ENCODE measurements at regions not wholly inside any gene's neighbourhood (a gene's known extent, or its start where the extent isn't known, plus 50 kb on each side); places are given as distances from the start of the nearest gene placed in this dataset.
A peak's percentile ranks its signal among the peaks of the same experiment; 100 is the strongest.

DNA sequence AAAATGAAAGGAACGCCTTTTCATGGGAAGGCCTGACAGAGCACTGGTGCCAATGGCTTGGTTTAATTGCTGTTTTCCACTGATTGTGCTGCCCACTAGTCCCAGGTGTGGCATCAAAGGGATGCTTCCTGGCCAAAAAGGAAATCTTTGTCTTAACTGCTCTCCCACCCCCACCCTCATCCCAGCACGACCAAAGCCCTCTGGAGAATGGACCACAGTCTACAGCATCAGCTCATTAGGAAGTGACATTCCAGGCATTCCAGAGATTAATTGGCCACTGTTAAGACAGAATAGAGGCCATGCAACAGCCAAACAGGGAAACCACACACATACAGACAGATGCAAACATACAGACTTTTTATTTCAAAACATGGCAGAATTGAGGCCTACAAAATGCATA, 143.2 kb downstream of the LHFPL1 start:
- H3K4me1 Mint-ChIP-seq (ENCODE audit: insufficient read depth, unreplicated experiment): no peaks in the 10 kb centered on the region
- DNase-seq (ENCODE audit: unreplicated experiment): no peak
- no peak overlapping the region for H3K4me3 Mint-ChIP-seq (ENCODE audit: unreplicated experiment)
- intact Hi-C loops (cut with micrococcal nuclease): no loop called here
- peaks cover 88% of the 10 kb centered on the region for H3K27me3 Mint-ChIP-seq (ENCODE audit: insufficient read depth, unreplicated experiment)
- H3K27ac Mint-ChIP-seq (ENCODE audit: low read depth, unreplicated experiment): no peak overlapping the region
- POLR2A ChIA-PET: no interaction called here
- BruUV-seq (replicated peaks): no TSS peak
- H3K36me3 Mint-ChIP-seq (ENCODE audit: insufficient read depth, unreplicated experiment): no peaks in the 10 kb centered on the region
- TF ChIP-seq, protein P1, sequence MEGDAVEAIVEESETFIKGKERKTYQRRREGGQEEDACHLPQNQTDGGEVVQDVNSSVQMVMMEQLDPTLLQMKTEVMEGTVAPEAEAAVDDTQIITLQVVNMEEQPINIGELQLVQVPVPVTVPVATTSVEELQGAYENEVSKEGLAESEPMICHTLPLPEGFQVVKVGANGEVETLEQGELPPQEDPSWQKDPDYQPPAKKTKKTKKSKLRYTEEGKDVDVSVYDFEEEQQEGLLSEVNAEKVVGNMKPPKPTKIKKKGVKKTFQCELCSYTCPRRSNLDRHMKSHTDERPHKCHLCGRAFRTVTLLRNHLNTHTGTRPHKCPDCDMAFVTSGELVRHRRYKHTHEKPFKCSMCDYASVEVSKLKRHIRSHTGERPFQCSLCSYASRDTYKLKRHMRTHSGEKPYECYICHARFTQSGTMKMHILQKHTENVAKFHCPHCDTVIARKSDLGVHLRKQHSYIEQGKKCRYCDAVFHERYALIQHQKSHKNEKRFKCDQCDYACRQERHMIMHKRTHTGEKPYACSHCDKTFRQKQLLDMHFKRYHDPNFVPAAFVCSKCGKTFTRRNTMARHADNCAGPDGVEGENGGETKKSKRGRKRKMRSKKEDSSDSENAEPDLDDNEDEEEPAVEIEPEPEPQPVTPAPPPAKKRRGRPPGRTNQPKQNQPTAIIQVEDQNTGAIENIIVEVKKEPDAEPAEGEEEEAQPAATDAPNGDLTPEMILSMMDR (IDR thresholded peaks at IDR 0.05; ENCODE audit: unreplicated experiment): no peak
- no peaks in the 10 kb centered on the region for H3K9me3 Mint-ChIP-seq (ENCODE audit: unreplicated experiment)
- CTCF ChIA-PET: no interaction called here

DNA sequence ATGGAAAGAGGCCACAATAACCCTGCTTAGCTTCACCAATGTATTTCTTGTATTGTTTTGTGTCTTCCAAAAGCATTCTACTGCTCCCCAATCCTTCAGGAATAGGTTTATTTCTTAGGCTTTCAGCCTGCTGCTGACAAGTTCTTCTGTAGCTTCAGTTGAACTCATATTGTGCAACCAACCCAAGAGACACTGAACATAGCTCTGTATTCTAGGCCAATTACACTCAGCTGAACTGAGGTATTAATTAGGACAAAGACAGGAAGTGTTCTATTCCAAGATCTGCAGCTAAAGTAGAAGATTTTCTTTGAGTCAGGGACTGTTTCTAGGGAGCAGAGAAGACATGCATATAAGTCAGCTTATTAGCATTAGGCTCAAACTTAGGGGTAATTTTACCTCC, 151.8 kb downstream of the LHFPL1 start:
- POLR2A ChIA-PET: no interaction called here
- H3K27ac Mint-ChIP-seq (ENCODE audit: low read depth, unreplicated experiment): no peak overlapping the region
- no peaks in the 10 kb centered on the region for H3K36me3 Mint-ChIP-seq (ENCODE audit: insufficient read depth, unreplicated experiment)
- BruUV-seq (replicated peaks): no TSS peak
- H3K4me3 Mint-ChIP-seq (ENCODE audit: unreplicated experiment): no peak overlapping the region
- no peaks in the 10 kb centered on the region for H3K4me1 Mint-ChIP-seq (ENCODE audit: insufficient read depth, unreplicated experiment)
- no peak for DNase-seq (ENCODE audit: unreplicated experiment)
- peaks cover 59% of the 10 kb centered on the region for H3K27me3 Mint-ChIP-seq (ENCODE audit: insufficient read depth, unreplicated experiment)
- TF ChIP-seq, protein P1 (IDR thresholded peaks at IDR 0.05; ENCODE audit: unreplicated experiment): no peak
- no peaks in the 10 kb centered on the region for H3K9me3 Mint-ChIP-seq (ENCODE audit: unreplicated experiment)
- intact Hi-C loops (cut with micrococcal nuclease): no loop called here
- CTCF ChIA-PET: interaction anchor here (0.7 to 0.8 kb wide), 3 partner anchors 14 to 1911 kb away, joined by 3 read pairs; no protein-coding TSS in a partner anchor

DNA sequence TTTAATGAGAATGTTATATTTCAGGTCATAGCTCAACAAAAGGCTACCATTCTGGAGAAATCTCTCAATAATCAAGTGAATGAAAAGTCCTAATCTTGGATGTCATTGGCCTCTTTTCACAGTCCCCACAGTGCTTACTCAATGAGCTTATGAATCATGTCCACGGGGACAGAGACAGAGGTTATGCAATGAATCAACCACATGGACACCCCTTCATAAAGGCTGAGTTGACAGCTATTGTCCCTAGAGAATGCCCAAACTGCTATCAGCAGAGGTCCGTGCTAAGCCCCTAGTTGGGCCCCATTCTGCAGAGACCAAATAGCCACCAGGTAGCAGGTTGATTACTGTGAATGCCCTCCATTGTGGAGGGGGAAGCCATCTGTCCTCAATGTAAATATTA, 158.1 kb downstream of the LHFPL1 start:
- intact Hi-C loops (cut with micrococcal nuclease): no loop called here
- Mint-ChIP-seq H3K36me3 (ENCODE audit: insufficient read depth, unreplicated experiment) (no peaks in the 10 kb centered on the region), H3K4me3 (ENCODE audit: unreplicated experiment) (no peak overlapping the region), H3K27me3 (ENCODE audit: insufficient read depth, unreplicated experiment) (peaks cover 29% of the 10 kb centered on the region), H3K27ac (ENCODE audit: low read depth, unreplicated experiment) (no peak overlapping the region), H3K9me3 (ENCODE audit: unreplicated experiment) (no peaks in the 10 kb centered on the region), H3K4me1 (ENCODE audit: insufficient read depth, unreplicated experiment) (no peaks in the 10 kb centered on the region)
- ChIA-PET POLR2A (interaction anchor here (0.7 kb wide), 1 partner anchor 9 kb away, joined by 3 read pairs; no protein-coding TSS in a partner anchor), CTCF (no interaction called here)
- TF ChIP-seq, protein P1 (IDR thresholded peaks at IDR 0.05; ENCODE audit: unreplicated experiment): no peak
- DNase-seq (ENCODE audit: unreplicated experiment): peak; percentile 26
- no TSS peak for BruUV-seq (replicated peaks)

DNA sequence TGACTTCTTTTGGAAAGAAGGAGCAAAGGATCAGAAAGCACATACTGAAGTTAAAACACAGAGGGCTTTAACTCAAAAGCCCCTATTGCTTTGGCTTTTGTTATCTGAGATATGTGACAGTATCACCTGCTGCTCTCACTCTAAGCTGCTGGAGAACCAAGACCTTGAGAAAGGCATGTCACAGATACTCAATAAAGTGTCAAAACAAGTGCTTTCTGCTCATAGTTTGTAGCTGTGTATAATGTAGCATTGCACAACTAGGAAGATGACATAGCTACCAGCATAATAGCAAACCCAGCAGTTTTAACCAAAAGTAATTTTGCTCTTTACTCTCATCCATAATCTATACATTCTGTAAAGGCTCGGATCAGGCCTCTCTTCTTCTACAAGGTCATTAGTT, 159.6 kb downstream of the LHFPL1 start:
- CTCF ChIA-PET: no interaction called here
- no TSS peak for BruUV-seq (replicated peaks)
- H3K4me1 Mint-ChIP-seq (ENCODE audit: insufficient read depth, unreplicated experiment): no peaks in the 10 kb centered on the region
- DNase-seq (ENCODE audit: unreplicated experiment): no peak
- peaks cover 14% of the 10 kb centered on the region for H3K27me3 Mint-ChIP-seq (ENCODE audit: insufficient read depth, unreplicated experiment)
- peaks cover 2% of the 10 kb centered on the region for H3K9me3 Mint-ChIP-seq (ENCODE audit: unreplicated experiment)
- intact Hi-C loops (cut with micrococcal nuclease): no loop called here
- H3K27ac Mint-ChIP-seq (ENCODE audit: low read depth, unreplicated experiment): no peak overlapping the region
- H3K4me3 Mint-ChIP-seq (ENCODE audit: unreplicated experiment): no peak overlapping the region
- POLR2A ChIA-PET: interaction anchor here (0.7 kb wide), 1 partner anchor 65 kb away, joined by 3 read pairs; no protein-coding TSS in a partner anchor
- no peaks in the 10 kb centered on the region for H3K36me3 Mint-ChIP-seq (ENCODE audit: insufficient read depth, unreplicated experiment)
- TF ChIP-seq, protein P1 (IDR thresholded peaks at IDR 0.05; ENCODE audit: unreplicated experiment): no peak
